MM.1S (cell line): ENCODE measurements at regions not wholly inside any gene's neighbourhood (a gene's known extent, or its start where the extent isn't known, plus 50 kb on each side); places are given as distances from the start of the nearest gene placed in this dataset.

Experiments
- DNase-seq: peaks from one replicate; pipeline ENCODE4 v3.0.0-alpha.2; 2015
- H2AFZ ChIP-seq: fragments of 300-600 bp; sonication (generic); 2 replicates; pipeline ENCODE4 v1.6.0; 2016; ENCODE audit warnings: antibody characterized with exemption, low read length
- H3F3A ChIP-seq: fragments of 300-600 bp; sonication (generic); 2 replicates; pipeline ENCODE4 v1.6.1; 2016; ENCODE audit warnings: mild to moderate bottlenecking, antibody characterized with exemption, low read length, moderate library complexity, mixed read lengths; ENCODE audit not compliant: insufficient read depth
- H3K27ac ChIP-seq: fragments of 300-600 bp; sonication (generic); 2 replicates; pipeline ENCODE4 v1.5.1; 2016; ENCODE audit warnings: mild to moderate bottlenecking, low read length
- H3K27me3 ChIP-seq: fragments of 300-600 bp; sonication (generic); replicated peaks from 2 replicates; pipeline ENCODE4 v1.6.0; 2016; ENCODE audit warnings: low read length; ENCODE audit not compliant: insufficient read depth
- H3K36me3 ChIP-seq: fragments of 300-600 bp; sonication (generic); replicated peaks from 2 replicates; pipeline ENCODE4 v1.6.1; 2016; ENCODE audit warnings: mild to moderate bottlenecking, low read length, mixed read lengths; ENCODE audit not compliant: insufficient read depth
- H3K4me1 ChIP-seq: fragments of 300-600 bp; sonication (generic); 2 replicates; pipeline ENCODE4 v1.6.1; 2016; ENCODE audit warnings: low read length, mixed read lengths
- H3K4me2 ChIP-seq: fragments of 300-600 bp; sonication (generic); 2 replicates; pipeline ENCODE4 v1.6.0; 2016; ENCODE audit warnings: low read depth, low read length
- H3K4me3 ChIP-seq: fragments of 300-600 bp; sonication (generic); 2 replicates; pipeline ENCODE4 v1.5.1; 2016; ENCODE audit warnings: low read length, mixed read lengths
- H3K79me2 ChIP-seq: fragments of 300-600 bp; sonication (generic); 2 replicates; pipeline ENCODE4 v1.6.1; 2016; ENCODE audit warnings: mixed run types, low read length, mixed read lengths
- H3K9ac ChIP-seq: fragments of 300-600 bp; sonication (generic); 2 replicates; pipeline ENCODE4 v1.6.1; 2016; ENCODE audit warnings: low read length, mixed read lengths
- H3K9me2 ChIP-seq: fragments of 300-600 bp; sonication (generic); replicated peaks from 2 replicates; pipeline ENCODE4 v1.6.1; 2016; ENCODE audit warnings: mild to moderate bottlenecking, low read length, mixed read lengths; ENCODE audit not compliant: insufficient read depth
- H3K9me3 ChIP-seq: fragments of 300-600 bp; sonication (generic); replicated peaks from 2 replicates; pipeline ENCODE4 v1.6.1; 2016; ENCODE audit warnings: mild to moderate bottlenecking, low read length, mixed read lengths; ENCODE audit not compliant: insufficient read depth
- H4K20me1 ChIP-seq: fragments of 300-600 bp; sonication (generic); 2 replicates; pipeline ENCODE4 v1.6.1; 2016; ENCODE audit warnings: mild to moderate bottlenecking, low read length, moderate library complexity, mixed read lengths; ENCODE audit not compliant: insufficient read depth
- EZH2 ChIP-seq: fragments of 300-600 bp; sonication (generic); optimal IDR thresholded peaks from 2 replicates; pipeline ENCODE3; 2017; ENCODE audit warnings: low read depth, mild to moderate bottlenecking, antibody characterized with exemption, low read length, mixed read lengths
- EZH2phosphoT487 ChIP-seq: fragments of 300-600 bp; sonication (generic); IDR thresholded peaks from 2 replicates; pipeline ENCODE4 v1.6.1; 2018; ENCODE audit warnings: antibody characterized with exemption, low read length
- TF ChIP-seq, protein P1 (sequence below): fragments of 300-600 bp; sonication (generic); IDR thresholded peaks from 2 replicates; pipeline ENCODE4 v1.5.1; 2016; ENCODE audit warnings: antibody characterized with exemption, low read length, mixed read lengths

DNA sequence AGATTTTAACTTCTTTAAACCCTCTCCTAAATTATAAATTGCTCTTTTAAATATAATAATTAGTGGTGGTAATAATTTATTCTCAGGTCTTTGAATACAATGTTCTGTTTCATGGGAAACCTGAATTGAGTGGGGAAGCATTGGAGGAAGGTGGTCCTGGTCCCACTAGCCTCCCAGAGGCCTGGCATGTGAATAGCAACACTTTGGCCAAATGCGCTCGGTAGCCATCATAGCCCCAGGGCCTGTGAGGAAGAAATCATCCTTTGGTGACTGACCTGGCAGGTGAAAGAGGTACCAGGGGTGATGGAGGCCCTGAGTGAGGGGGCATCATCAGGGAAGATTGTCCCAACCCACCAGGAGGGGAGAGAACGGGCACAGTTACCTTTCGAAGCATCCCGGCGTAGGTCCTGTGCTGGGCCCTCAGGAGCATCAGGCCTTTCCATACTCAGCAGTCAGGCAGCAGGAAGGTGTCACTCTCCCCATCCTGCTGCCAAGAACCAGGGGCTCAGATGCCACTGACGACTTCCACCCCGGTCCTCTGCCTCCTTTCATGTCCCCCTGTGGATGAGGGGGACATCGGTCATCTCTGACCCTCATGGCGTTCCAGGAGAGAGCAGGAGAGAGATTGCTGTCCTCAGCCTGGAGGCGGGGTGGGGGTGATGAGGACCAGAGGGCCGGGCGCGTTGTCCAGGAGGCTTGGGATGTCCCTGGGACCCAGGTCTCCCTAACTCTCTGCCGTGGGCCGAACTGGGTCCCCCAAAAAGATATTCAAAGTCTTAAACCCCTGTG, 78.6 kb upstream of the HPCAL1 start:
- TF ChIP-seq, protein P1, sequence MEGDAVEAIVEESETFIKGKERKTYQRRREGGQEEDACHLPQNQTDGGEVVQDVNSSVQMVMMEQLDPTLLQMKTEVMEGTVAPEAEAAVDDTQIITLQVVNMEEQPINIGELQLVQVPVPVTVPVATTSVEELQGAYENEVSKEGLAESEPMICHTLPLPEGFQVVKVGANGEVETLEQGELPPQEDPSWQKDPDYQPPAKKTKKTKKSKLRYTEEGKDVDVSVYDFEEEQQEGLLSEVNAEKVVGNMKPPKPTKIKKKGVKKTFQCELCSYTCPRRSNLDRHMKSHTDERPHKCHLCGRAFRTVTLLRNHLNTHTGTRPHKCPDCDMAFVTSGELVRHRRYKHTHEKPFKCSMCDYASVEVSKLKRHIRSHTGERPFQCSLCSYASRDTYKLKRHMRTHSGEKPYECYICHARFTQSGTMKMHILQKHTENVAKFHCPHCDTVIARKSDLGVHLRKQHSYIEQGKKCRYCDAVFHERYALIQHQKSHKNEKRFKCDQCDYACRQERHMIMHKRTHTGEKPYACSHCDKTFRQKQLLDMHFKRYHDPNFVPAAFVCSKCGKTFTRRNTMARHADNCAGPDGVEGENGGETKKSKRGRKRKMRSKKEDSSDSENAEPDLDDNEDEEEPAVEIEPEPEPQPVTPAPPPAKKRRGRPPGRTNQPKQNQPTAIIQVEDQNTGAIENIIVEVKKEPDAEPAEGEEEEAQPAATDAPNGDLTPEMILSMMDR: no peak
- TF ChIP-seq EZH2: no peak
- TF ChIP-seq EZH2phosphoT487: no peak
- Histone ChIP-seq H2AFZ (no peak overlapping the region), H3K4me1 (no peaks in the 10 kb centered on the region), H3K27ac (no peak overlapping the region), H3K9me3 (no peaks in the 10 kb centered on the region), H3K79me2 (no peaks in the 10 kb centered on the region), H3K9ac (no peak overlapping the region), H3F3A (no peaks in the 10 kb centered on the region), H4K20me1 (no peaks in the 10 kb centered on the region), H3K36me3 (no peaks in the 10 kb centered on the region), H3K27me3 (no peaks in the 10 kb centered on the region), H3K4me3 (no peak overlapping the region), H3K9me2 (no peaks in the 10 kb centered on the region), H3K4me2 (no peak overlapping the region)
- no peak for DNase-seq

DNA sequence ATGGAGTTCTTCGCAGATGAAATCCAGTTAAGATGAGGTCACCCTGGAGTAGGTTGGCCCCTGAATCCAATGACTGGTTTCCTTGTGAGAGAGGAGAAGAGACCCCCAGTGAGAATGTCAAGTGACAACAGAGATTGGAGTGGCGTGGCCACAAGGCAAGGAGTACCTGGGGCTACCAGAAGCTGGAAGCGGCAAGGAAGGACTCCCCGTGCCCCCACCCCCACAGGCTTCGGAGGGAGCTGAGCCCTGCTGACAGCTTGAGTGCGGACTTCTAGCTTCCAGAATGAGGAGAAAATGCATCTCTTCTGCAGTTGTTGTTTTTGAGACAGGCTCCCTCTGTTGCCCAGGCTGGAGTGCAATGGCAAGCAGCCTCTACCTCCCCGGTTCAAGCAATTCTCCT, 78.0 kb upstream of the HPCAL1 start:
- no peaks in the 10 kb centered on the region for H4K20me1 ChIP-seq
- no peak for DNase-seq
- H3K9me2 ChIP-seq: no peaks in the 10 kb centered on the region
- no peak overlapping the region for H3K9ac ChIP-seq
- no peaks in the 10 kb centered on the region for H3F3A ChIP-seq
- H3K27ac ChIP-seq: no peak overlapping the region
- no peaks in the 10 kb centered on the region for H3K9me3 ChIP-seq
- H3K79me2 ChIP-seq: no peaks in the 10 kb centered on the region
- H3K36me3 ChIP-seq: no peaks in the 10 kb centered on the region
- no peak overlapping the region for H2AFZ ChIP-seq
- TF ChIP-seq, protein P1: no peak
- TF ChIP-seq EZH2phosphoT487: no peak
- no peak for TF ChIP-seq EZH2
- no peak overlapping the region for H3K4me3 ChIP-seq
- H3K27me3 ChIP-seq: no peaks in the 10 kb centered on the region
- H3K4me1 ChIP-seq: no peaks in the 10 kb centered on the region
- H3K4me2 ChIP-seq: no peak overlapping the region

DNA sequence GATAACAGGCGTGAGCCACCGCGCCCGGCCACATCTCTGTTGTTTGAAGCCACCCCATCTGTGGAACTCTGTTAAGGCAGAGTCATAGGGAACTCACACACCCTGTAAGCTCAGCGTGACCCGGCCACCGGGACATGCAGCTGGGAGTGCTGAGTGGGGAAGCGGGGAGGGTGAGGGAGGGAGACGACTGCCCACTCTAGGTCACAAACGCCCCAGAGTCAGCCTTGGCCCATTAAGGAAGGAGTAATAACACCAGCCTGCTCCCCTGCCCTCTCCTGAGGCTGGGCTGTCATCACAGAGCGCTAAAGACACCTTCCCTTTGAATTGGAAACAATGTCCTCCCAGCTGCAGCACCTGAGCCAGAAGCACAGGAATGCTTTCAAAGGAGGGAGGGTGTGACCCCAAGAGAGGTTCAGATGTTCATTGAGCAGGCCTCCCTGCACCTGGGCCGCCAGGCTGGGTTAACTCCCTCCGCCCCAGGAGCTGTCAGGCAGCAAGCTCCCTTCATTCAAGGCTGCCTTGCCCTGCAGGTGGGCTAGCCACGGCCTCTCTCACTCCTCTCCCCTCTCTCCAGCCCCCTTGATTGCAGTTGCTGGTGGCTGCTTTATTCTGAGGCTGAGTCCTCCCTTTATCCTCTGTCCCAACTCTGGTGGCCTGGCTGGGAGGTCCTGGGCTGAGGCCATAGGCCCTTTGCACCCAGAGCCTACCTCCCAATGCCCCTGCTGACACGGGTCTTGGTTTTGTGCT, 77.2 kb upstream of the HPCAL1 start:
- TF ChIP-seq, protein P1: no peak
- no peak for TF ChIP-seq EZH2
- no peak overlapping the region for H3K9ac ChIP-seq
- DNase-seq: no peak

More for the DNA sequence above, 77.2 kb upstream of the HPCAL1 start:
- Histone ChIP-seq H3K27ac (no peak overlapping the region), H2AFZ (no peak overlapping the region), H3K36me3 (no peaks in the 10 kb centered on the region), H3F3A (no peaks in the 10 kb centered on the region), H3K4me3 (no peak overlapping the region), H3K27me3 (no peaks in the 10 kb centered on the region), H3K9me2 (no peaks in the 10 kb centered on the region), H3K4me2 (no peak overlapping the region), H3K79me2 (no peaks in the 10 kb centered on the region), H3K9me3 (no peaks in the 10 kb centered on the region), H4K20me1 (no peaks in the 10 kb centered on the region), H3K4me1 (no peaks in the 10 kb centered on the region)
